Skeletal muscle satellite cell (primary cell): ENCODE measurements at regions not wholly inside any gene's neighbourhood (a gene's known extent, or its start where the extent isn't known, plus 50 kb on each side); places are given as distances from the start of the nearest gene placed in this dataset.
"Not testable (repeated sequence)": the region's sequence is repeated elsewhere in the genome, so short reads cannot be mapped to it uniquely, and the experiment has no call there.

Experiments
- H3K27me3 ChIP-seq: 2 replicates; pipeline ENCODE4 v1.7.0; 2013; ENCODE audit warnings: low read length; ENCODE audit not compliant: control insufficient read depth, insufficient read depth
- H3K36me3 ChIP-seq: 2 replicates; pipeline ENCODE4 v1.7.0; 2013; ENCODE audit warnings: mild to moderate bottlenecking, control low read depth, low read length; ENCODE audit not compliant: insufficient read depth
- H3K4me1 ChIP-seq: 2 replicates; pipeline ENCODE4 v1.7.0; 2013; ENCODE audit warnings: low read length; ENCODE audit not compliant: control insufficient read depth, insufficient read depth
- H3K4me2 ChIP-seq: 2 replicates; pipeline ENCODE4 v1.7.0; 2013; ENCODE audit warnings: mild to moderate bottlenecking, low read length
- H3K4me3 ChIP-seq: 2 replicates; pipeline ENCODE4 v1.7.0; 2013; ENCODE audit warnings: low read length
- H3K9ac ChIP-seq: 2 replicates; pipeline ENCODE4 v1.7.0; 2013; ENCODE audit warnings: mild to moderate bottlenecking, low read depth, low read length, moderate library complexity
- H3K9me3 ChIP-seq: replicated peaks from 2 replicates; pipeline ENCODE4 v1.7.0; 2013; ENCODE audit warnings: mild to moderate bottlenecking, control low read depth, low read length

- Histone ChIP-seq H3K4me3 (no peak overlapping the region), H3K4me1 (no peaks in the 10 kb centered on the region), H3K4me2 (no peak overlapping the region)
These were observed 1252.2 kb upstream of the TMEFF2 start for GRCh38 chr2:193446967-193447366.

GRCh38 chr2:193442293-193442692 is 1247.6 kb upstream of the TMEFF2 start:
- H3K9me3 ChIP-seq = no peaks in the 10 kb centered on the region
- H3K9ac ChIP-seq = no peak overlapping the region
- H3K4me2 ChIP-seq = no peak overlapping the region
- no peaks in the 10 kb centered on the region for H3K4me1 ChIP-seq
- no peak overlapping the region for H3K4me3 ChIP-seq
- H3K27me3 ChIP-seq = no peaks in the 10 kb centered on the region
- H3K36me3 ChIP-seq = no peaks in the 10 kb centered on the region

More at GRCh38 chr2:193446967-193447366, 1252.2 kb upstream of the TMEFF2 start:
- H3K36me3 ChIP-seq = no peaks in the 10 kb centered on the region
- no peaks in the 10 kb centered on the region for H3K9me3 ChIP-seq
- no peaks in the 10 kb centered on the region for H3K27me3 ChIP-seq
- no peak overlapping the region for H3K9ac ChIP-seq

- Histone ChIP-seq H3K9me3 (no peaks in the 10 kb centered on the region), H3K4me2 (no peak overlapping the region), H3K4me1 (no peaks in the 10 kb centered on the region), H3K36me3 (no peaks in the 10 kb centered on the region), H3K9ac (no peak overlapping the region), H3K27me3 (no peaks in the 10 kb centered on the region), H3K4me3 (no peak overlapping the region)
These were observed 1233.6 kb upstream of the TMEFF2 start for GRCh38 chr2:193428336-193428818.

- H3K4me3 ChIP-seq, H3K36me3 ChIP-seq, H3K4me2 ChIP-seq, H3K9me3 ChIP-seq, H3K4me1 ChIP-seq, H3K27me3 ChIP-seq, H3K9ac ChIP-seq: not testable (repeated sequence)
These were observed 1217.6 kb upstream of the TMEFF2 start for GRCh38 chr2:193412368-193412767.

GRCh38 chr2:193409951-193410350 is 1215.2 kb upstream of the TMEFF2 start:
- Histone ChIP-seq H3K9me3 (no peaks in the 10 kb centered on the region), H3K4me1 (no peaks in the 10 kb centered on the region), H3K36me3 (no peaks in the 10 kb centered on the region), H3K9ac (no peak overlapping the region), H3K4me2 (no peak overlapping the region), H3K27me3 (no peaks in the 10 kb centered on the region), H3K4me3 (no peak overlapping the region)

- H3K9ac ChIP-seq = no peak overlapping the region
- H3K4me2 ChIP-seq = no peak overlapping the region
- H3K36me3 ChIP-seq = no peaks in the 10 kb centered on the region
- no peaks in the 10 kb centered on the region for H3K9me3 ChIP-seq
- H3K27me3 ChIP-seq = no peaks in the 10 kb centered on the region
- no peaks in the 10 kb centered on the region for H3K4me1 ChIP-seq
- H3K4me3 ChIP-seq = no peak overlapping the region
These were observed 1187.8 kb upstream of the TMEFF2 start for GRCh38 chr2:193382583-193382982.

- Histone ChIP-seq H3K9ac (no peak overlapping the region), H3K4me1 (no peaks in the 10 kb centered on the region), H3K36me3 (no peaks in the 10 kb centered on the region), H3K4me2 (no peak overlapping the region), H3K27me3 (no peaks in the 10 kb centered on the region), H3K4me3 (no peak overlapping the region), H3K9me3 (no peaks in the 10 kb centered on the region)
These were observed 1183.1 kb upstream of the TMEFF2 start for GRCh38 chr2:193377789-193378188.

- Histone ChIP-seq H3K27me3 (no peaks in the 10 kb centered on the region), H3K4me2 (no peak overlapping the region), H3K9me3 (no peaks in the 10 kb centered on the region), H3K9ac (no peak overlapping the region), H3K4me1 (no peaks in the 10 kb centered on the region), H3K36me3 (no peaks in the 10 kb centered on the region), H3K4me3 (no peak overlapping the region)
These were observed 1178.4 kb upstream of the TMEFF2 start for GRCh38 chr2:193373120-193373519.

GRCh38 chr2:193371200-193371599 is 1176.5 kb upstream of the TMEFF2 start:
- Histone ChIP-seq H3K9me3 (no peaks in the 10 kb centered on the region), H3K4me2 (no peak overlapping the region), H3K27me3 (no peaks in the 10 kb centered on the region), H3K4me3 (no peak overlapping the region), H3K9ac (no peak overlapping the region), H3K4me1 (no peaks in the 10 kb centered on the region), H3K36me3 (no peaks in the 10 kb centered on the region)

GRCh38 chr2:193368615-193369014 is 1173.9 kb upstream of the TMEFF2 start:
- no peaks in the 10 kb centered on the region for H3K9me3 ChIP-seq
- H3K4me3 ChIP-seq = no peak overlapping the region

GRCh38 chr2:193357508-193357907 is 1162.8 kb upstream of the TMEFF2 start:
- Histone ChIP-seq H3K9me3 (no peaks in the 10 kb centered on the region), H3K9ac (no peak overlapping the region), H3K4me2 (no peak overlapping the region), H3K4me3 (no peak overlapping the region), H3K36me3 (no peaks in the 10 kb centered on the region), H3K27me3 (no peaks in the 10 kb centered on the region), H3K4me1 (no peaks in the 10 kb centered on the region)

More at GRCh38 chr2:193368615-193369014, 1173.9 kb upstream of the TMEFF2 start:
- Histone ChIP-seq H3K27me3 (no peaks in the 10 kb centered on the region), H3K4me1 (no peaks in the 10 kb centered on the region), H3K4me2 (no peak overlapping the region), H3K9ac (no peak overlapping the region), H3K36me3 (no peaks in the 10 kb centered on the region)

- not testable (repeated sequence) for H3K36me3 ChIP-seq
These were observed 1158.0 kb upstream of the TMEFF2 start for GRCh38 chr2:193352665-193353242.

More at GRCh38 chr2:193352665-193353242, 1158.0 kb upstream of the TMEFF2 start:
- H3K9me3 ChIP-seq, H3K27me3 ChIP-seq, H3K4me3 ChIP-seq, H3K4me2 ChIP-seq, H3K9ac ChIP-seq, H3K4me1 ChIP-seq: not testable (repeated sequence)
